GM19193 (cell line): ENCODE measurements at regions not wholly inside any gene's neighbourhood (a gene's known extent, or its start where the extent isn't known, plus 50 kb on each side); places are given as distances from the start of the nearest gene placed in this dataset.

Experiments
- POLR2A ChIP-seq: IDR thresholded peaks from 4 replicates; pipeline ENCODE4 v1.6.1; 2011; ENCODE audit not compliant: insufficient read depth, insufficient read length; ENCODE audit errors: extremely low read depth

DNA sequence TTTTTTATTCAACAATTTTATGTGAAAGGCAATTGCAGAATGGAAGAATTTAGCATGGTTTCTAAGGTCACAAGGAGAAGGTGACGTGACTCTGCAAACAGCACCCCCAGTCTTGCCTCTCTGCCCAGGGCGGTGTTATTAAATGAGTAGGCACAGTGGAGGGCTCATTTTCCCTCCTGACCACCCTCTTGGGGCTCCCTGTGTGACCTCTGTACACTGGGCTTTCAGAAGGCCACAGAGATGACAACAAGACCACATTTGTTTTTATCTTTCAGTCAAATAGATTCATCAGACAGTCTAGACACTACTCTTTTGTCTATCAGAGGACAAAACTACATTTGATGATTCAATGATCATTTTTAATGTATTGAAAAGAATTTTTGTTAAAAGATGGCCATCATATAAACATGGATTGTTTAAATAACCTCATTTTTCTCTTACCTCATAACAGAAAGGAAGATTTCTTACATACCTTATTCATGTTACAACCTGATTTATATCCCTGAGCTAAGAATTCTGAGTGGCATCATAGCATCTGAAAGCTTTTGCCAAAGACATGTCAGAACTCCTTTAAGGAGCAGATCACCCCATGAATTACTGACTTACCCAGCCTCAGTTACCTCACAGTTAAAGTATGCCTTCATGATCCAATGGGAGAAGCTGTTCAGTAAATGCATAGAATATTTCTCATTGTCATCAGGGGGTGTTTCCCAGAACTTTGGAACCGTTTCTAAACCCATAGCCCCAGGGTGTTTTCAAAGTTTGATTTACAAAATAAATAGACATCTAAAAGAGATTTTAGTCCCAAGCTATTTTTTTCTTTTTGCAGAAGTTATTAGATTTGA, 184.0 kb upstream of the RFC3 start:
- TF ChIP-seq POLR2A: no peak

- no peak for TF ChIP-seq POLR2A
Observed at GRCh38 chr13:33634546-33634982, 183.4 kb upstream of the RFC3 start.

- no peak for TF ChIP-seq POLR2A
Observed at GRCh38 chr13:33636243-33636642, 181.7 kb upstream of the RFC3 start.

GRCh38 chr13:33636955-33637670, 180.8 kb upstream of the RFC3 start:
- TF ChIP-seq POLR2A: no peak

GRCh38 chr13:33637978-33638743, 179.8 kb upstream of the RFC3 start:
- TF ChIP-seq POLR2A: no peak

DNA sequence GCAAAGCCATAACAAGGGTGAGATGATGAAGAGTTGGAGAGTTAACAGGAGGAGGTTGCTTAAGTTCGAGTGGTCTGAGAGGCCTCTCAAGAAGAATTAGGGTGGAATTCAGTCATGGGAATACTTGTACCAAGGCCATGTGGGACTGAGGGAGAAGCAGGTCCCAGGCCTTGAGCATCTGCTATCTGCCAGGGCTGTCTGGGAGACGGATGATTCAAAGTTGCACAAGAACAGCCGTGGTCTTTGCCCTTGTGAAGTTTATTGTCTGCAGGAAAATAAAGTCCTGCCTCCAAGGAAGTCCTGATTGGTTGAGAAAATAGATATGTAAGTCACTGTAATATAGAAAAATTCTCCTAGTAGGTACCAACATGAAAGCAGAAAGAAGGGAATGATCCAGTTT, 178.8 kb upstream of the RFC3 start:
- no peak for TF ChIP-seq POLR2A

GRCh38 chr13:33639626-33640080, 178.3 kb upstream of the RFC3 start:
- TF ChIP-seq POLR2A: no peak

DNA sequence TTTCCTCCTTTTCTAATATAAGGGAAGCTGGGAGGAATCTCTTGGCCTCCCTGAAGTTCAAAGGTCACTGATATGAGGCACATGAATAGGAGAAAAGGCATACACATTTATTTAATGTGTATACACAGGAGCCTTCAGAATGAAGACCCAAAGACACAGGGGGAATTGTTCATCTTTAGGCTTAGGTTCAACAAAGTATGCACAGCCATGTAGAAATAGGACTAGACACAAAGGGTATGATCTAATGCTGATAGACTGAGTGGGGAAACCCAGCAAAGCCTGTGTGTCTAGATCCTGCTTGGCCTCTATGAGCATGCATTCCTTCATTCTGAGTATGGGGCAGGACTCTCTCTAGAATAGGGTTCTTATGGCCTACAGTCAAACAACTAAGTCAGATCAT, 177.1 kb upstream of the RFC3 start:
- TF ChIP-seq POLR2A: no peak

DNA sequence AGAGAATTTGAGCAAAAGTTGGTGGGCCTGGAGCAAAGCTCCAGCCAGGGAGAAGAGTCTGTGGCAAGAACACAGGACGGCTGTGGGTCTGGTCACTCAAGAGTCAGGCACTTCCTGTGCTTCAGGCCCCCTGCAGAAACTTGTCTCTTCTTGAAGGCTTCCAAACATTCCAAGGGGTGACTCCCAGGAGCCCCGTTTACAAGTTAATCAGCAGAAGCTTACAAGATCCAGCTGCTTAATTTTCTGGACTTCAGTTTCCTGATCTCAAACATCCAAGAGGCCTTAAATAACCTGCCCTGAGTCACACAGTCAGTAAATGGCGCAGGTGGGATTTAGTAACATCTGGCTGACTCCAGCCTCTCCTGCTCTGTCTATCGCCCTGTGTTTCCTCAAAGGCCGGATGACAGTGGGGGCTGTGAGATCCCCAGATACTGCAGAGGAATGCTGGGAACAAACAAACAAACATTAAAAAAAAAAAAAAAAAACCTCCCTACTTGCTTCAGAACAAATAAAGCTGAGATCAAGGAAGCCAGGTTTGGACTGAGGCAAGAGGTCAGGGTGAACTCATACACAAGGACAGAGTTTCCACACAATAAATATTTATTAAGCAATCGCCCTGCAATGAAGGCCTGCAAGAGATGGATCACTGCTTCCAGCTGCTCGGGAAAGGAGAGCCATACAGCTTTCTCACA, 175.4 kb upstream of the RFC3 start:
- TF ChIP-seq POLR2A: no peak

- no peak for TF ChIP-seq POLR2A
Observed at GRCh38 chr13:33644581-33645543, 173.1 kb upstream of the RFC3 start.

DNA sequence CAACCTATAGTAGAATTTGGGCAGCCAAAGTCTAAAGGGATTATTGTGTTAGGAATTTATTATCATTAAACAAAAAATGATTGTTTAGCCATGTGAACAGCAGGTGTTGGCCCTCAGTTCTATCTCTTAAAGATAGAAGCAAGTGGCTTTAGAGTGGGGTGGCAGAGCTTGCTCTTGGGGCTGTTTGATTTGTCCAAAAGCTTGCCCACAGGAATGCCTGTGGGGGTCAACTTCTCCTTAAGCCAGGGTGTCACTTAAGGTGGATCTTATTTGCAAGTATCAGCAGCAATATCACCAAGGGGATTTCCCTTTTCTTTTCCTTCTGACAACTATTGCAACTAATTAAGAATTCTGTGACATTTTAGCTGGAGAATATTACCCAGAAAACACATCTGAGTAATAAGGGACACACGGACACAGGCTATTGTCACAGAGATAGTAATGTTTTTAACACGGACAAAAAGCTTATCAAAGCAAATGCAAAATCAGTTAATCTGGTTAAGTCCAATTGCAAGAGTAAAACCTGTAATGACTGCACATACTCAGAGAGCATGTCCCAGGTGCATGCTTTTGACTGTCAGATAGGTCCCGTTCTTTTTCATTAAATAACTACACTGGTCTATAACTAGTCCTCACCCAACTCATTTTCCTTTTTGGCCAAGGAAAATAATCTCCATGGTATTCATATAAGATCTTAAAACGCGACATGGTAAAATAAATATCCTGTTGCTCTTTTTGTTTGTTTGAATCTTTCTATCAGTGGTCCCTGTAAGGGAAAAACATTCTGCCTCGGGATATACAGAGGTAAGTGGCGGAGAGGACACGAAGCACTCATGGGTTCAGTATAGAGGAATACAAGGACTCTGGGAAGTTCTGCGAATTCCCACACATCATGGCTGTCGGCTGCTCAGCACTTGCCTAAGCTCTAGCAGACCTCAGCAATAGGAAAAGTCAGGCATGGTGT, 172.1 kb upstream of the RFC3 start:
- no peak for TF ChIP-seq POLR2A

- no peak for TF ChIP-seq POLR2A
Observed at GRCh38 chr13:33649212-33649878, 168.6 kb upstream of the RFC3 start.
